ENCODE measurements at regions not wholly inside any gene's neighbourhood (a gene's known extent, or its start where the extent isn't known, plus 50 kb on each side); places are given as distances from the start of the nearest gene placed in this dataset.

GRCh38 chr18:34623557-34623956 is 86.5 kb upstream of the DTNA start:
- no peak for TF ChIP-seq CTCF (IDR thresholded peaks at IDR 0.05; ENCODE audit: unreplicated experiment in 3 of 3)
- Mint-ChIP-seq H3K36me3 (ENCODE audit: low read depth) (no peaks in the 10 kb centered on the region), H3K4me3 (no peak overlapping the region), H3K4me1 (no peaks in the 10 kb centered on the region), H3K27me3 (ENCODE audit: low read depth) (no peaks in the 10 kb centered on the region), H3K27ac (no peak overlapping the region), H3K9me3 (peaks cover 12% of the 10 kb centered on the region)

DNA sequence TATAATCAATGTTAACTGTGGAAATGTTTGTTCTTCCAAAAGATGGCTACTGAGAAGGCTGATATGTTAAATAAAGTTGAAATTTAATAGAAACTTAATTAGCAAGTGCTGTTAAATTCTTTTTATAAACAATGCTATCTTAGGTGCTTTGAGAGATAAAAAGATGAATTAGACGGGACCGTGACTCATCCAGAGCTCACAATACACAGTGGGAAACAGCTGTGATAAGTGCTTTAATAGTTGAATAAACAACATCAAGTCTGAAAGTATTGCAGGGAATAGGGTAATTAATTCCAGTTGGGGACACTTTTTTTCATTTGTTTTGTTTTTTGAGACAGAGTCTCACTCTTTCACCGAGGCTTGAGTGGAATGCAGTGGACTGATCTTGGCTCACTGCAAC is 85.5 kb upstream of the DTNA start:
- no peak overlapping the region for H3K4me3 Mint-ChIP-seq
- peaks cover 7% of the 10 kb centered on the region for H3K9me3 Mint-ChIP-seq
- no peaks in the 10 kb centered on the region for H3K4me1 Mint-ChIP-seq
- no peak for TF ChIP-seq CTCF (IDR thresholded peaks at IDR 0.05; ENCODE audit: unreplicated experiment in 3 of 3)
- H3K36me3 Mint-ChIP-seq (ENCODE audit: low read depth): no peaks in the 10 kb centered on the region
- H3K27ac Mint-ChIP-seq: no peak overlapping the region
- H3K27me3 Mint-ChIP-seq (ENCODE audit: low read depth): no peaks in the 10 kb centered on the region

GRCh38 chr18:34626404-34627136 is 83.5 kb upstream of the DTNA start:
- Mint-ChIP-seq H3K9me3 (no peaks in the 10 kb centered on the region), H3K27me3 (ENCODE audit: low read depth) (no peaks in the 10 kb centered on the region), H3K4me1 (no peaks in the 10 kb centered on the region), H3K27ac (no peak overlapping the region), H3K36me3 (ENCODE audit: low read depth) (no peaks in the 10 kb centered on the region), H3K4me3 (no peak overlapping the region)
- no peak for TF ChIP-seq CTCF (IDR thresholded peaks at IDR 0.05; ENCODE audit: unreplicated experiment in 3 of 3)

DNA sequence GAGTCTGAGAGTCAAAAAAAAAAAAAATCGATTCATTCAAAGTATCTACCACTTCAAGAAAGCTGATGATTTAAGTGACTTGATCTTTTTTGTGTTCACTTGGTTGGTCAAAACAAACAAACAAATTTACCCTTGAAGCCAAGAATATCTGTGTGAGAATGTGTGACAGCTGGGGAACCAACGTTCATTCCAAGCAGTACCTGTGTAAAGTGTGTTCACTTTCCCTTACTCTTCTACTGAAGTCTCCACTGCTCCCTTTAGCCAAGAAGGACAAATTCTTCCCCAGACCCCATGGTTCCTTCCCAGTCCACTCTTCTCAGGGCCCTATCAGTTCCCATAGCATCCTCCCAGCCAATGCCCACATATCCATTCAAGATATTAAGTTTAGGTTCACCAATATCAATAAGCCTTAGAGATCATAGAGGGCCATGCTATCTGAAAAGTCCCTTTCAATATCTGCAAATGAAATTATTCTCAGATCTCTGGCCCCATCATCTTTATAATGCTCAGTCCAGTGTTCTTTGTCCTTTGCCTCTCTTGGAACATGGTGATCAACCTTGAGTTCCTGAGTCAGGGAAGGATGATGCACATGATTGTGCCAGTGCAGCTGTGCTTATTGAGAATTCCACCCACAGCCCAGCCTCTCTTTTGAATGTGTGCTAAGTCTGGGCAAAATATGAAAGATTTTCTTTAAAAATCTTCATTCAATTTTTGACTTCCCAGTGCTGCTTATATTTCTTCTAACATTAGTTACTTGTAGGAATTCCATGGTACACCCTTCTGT is 82.8 kb upstream of the DTNA start:
- Mint-ChIP-seq H3K27me3 (ENCODE audit: low read depth) (no peaks in the 10 kb centered on the region), H3K27ac (no peak overlapping the region), H3K4me3 (no peak overlapping the region), H3K36me3 (ENCODE audit: low read depth) (no peaks in the 10 kb centered on the region), H3K9me3 (no peaks in the 10 kb centered on the region), H3K4me1 (no peaks in the 10 kb centered on the region)
- no peak for TF ChIP-seq CTCF (IDR thresholded peaks at IDR 0.05; ENCODE audit: unreplicated experiment in 3 of 3)

GRCh38 chr18:34631093-34631966 is 78.8 kb upstream of the DTNA start:
- no peaks in the 10 kb centered on the region for H3K4me1 Mint-ChIP-seq
- H3K27me3 Mint-ChIP-seq (ENCODE audit: low read depth): no peaks in the 10 kb centered on the region
- no peak overlapping the region for H3K4me3 Mint-ChIP-seq
- no peak for TF ChIP-seq CTCF (IDR thresholded peaks at IDR 0.05; ENCODE audit: unreplicated experiment in 3 of 3)
- H3K27ac Mint-ChIP-seq: no peak overlapping the region
- H3K9me3 Mint-ChIP-seq: no peaks in the 10 kb centered on the region
- H3K36me3 Mint-ChIP-seq (ENCODE audit: low read depth): no peaks in the 10 kb centered on the region

Data from nephron (organoid).